HG03442 (cell line): ENCODE measurements at regions not wholly inside any gene's neighbourhood (a gene's known extent, or its start where the extent isn't known, plus 50 kb on each side); places are given as distances from the start of the nearest gene placed in this dataset.
"Not testable (repeated sequence)": the region's sequence is repeated elsewhere in the genome, so short reads cannot be mapped to it uniquely, and the experiment has no call there.

ENCODE experiments used
- ATAC-seq: cut with Tn5 transposase; IDR thresholded peaks from one replicate; pipeline ENCODE4 v1.9.1; 2021; ENCODE audit warnings: mild to moderate bottlenecking, moderate library complexity; ENCODE audit not compliant: unreplicated experiment

GRCh38 chr14:46444666-46445065 lies 206.9 kb downstream of the RPL10L start:
- no peak for ATAC-seq

DNA sequence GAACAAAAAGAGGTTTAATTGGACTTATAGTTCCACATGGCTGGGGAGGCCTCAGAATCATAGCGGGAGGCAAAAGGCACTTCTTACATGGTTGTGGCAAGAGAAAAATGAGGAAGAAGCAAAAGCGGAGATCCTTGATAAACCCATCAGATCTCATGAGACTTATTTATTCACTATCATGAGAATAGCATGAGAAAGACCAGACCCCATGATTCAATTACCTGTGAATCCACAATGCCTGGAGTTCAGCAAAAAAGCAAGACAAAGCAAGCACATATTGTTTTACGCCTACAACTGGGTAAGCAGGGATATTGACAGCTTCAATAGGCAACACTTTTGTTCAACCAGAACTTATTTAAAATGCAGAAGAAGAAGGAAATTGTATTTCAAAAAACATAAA lies 218.2 kb downstream of the RPL10L start:
- no peak for ATAC-seq

- ATAC-seq, result no peak
Measured at GRCh38 chr14:46432516-46432915, 219.1 kb downstream of the RPL10L start.

- ATAC-seq, result no peak
Measured at GRCh38 chr14:46417066-46417465, 234.5 kb downstream of the RPL10L start.

DNA sequence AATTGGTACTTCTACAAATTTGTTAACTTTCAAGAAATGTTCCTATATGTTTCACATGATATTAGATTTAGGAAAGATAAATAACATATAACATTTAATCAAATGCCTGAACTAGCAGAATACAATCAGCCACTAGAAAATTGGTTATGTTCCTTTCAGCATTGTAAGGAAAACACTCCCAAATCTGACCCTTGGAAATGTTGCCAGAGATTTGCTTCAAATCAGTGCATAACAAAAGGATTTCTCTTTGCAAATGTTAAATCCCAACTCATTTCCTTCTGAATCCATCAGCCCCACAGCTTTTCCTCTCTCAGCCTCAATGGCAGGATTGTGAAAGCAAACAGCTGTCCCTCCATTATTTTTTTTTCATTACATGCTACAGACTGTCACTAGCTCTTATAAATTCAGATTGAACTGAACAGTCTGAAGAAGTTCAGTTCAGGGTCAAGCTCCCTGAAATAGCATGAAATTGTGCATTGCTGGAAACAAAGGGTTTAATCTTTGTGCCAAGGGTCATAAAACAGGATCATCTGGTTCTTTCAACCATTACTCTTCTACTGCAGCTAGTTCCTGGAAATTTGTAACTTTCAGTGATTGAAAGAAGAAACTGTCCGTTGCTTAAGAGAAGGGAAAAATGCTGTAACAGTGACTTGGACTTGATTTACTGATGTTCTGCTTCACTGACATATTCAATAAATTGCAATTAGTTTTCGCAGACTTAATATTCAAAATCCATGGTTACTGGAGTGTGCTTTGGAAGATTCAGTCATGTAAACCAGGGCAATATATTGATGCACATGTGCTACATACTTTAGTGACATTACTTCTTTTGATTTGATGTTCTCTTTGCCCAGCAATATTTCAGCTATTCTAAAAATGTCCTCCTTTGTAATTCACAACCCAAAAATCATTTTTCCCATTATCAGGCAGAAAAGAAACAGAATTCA lies 246.4 kb downstream of the RPL10L start:
- no peak for ATAC-seq

DNA sequence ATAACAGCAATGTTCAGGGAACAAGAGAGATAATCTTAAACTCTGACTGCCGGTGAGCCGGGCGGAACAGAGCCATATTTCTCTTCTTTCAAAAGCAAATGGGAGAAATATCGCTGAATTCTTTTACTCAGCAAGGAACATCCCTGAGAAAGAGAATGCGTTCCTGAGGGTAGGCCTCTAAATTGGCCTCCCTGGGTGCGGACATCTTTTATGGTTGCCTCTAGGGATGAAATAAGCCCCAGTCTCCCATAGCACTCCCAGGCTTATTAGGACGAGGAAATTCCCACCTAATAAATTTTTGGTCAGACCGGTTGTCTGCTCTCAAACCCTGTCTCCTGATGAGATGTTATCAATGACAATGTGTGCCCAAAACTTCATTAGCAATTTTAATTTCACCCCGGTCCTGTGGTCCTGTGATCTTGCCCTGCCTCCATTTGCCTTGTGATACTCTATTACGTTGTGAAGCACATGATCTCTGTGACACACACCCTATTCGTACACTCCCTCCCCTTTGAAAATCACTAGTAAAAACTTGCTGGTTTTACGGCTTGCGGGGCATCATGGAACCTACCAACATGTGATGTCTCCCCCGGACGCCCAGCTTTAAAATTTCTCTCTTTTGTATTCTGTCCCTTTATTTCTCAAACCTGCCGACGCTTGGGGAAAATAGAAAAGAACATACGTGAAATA lies 249.4 kb downstream of the RPL10L start:
- ATAC-seq, result not testable (repeated sequence)

DNA sequence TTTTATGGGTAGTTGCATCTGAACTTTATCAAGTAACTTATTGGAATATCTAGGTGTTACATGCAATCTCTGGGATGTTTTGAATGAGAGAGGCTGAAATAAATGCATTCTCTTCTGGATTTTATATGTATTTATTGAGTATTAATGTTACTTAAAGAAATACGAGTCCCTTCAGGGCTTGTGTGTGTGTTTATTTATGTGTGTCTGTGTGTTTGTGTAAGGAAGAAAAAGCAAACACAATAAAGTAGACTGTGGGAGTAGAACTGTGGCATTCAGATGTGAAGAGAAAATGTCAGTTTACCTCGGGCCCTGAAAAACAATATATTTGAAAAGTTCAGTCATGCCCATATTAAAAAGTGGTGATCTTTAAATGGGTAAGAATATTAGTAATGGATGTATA lies 250.5 kb downstream of the RPL10L start:
- no peak for ATAC-seq

DNA sequence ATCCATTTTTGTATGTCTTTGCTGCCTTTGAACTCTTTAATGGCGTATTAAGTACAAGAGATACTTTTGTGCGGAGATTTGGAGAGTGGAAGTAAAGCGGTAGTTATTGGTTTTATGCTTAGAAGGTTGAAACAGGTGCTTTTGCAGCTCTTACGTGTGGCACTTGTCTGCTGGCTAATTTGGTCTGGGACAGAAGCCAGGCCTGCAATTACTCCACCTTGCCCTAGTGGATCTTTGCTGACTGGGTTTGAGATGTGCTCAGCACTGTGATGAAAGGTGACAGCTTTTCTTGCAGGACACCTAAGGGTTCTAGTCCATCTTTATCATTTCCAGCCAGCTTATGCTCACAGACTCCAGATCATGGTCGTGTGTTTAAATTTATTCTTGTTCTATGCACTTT lies 252.5 kb downstream of the RPL10L start:
- no peak for ATAC-seq

GRCh38 chr14:46384611-46385010 lies 267.0 kb downstream of the RPL10L start:
- ATAC-seq, result no peak

- no peak for ATAC-seq
Measured at GRCh38 chr14:46381674-46382073, 269.9 kb downstream of the RPL10L start.

DNA sequence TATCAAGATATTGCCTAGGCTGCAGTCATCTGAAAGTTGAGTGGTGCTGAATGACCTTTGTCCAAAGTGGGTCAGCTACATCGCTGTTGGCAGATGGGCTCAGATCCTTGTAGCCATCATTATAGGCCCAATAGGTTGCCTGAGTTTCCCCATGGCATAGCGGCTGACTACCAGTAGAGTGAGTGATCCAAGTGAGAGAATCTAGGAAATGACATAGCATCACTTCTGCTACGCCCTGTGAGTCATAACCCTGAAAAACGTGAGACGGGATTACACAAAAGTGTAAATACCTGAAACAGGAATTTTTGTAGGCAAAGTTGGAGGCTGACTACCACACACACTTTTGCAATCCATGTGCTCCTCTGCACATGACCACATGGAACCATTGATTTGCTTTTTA lies 273.3 kb downstream of the RPL10L start:
- no peak for ATAC-seq

- ATAC-seq, result no peak
Measured at GRCh38 chr14:46377305-46377704, 274.3 kb downstream of the RPL10L start.

DNA sequence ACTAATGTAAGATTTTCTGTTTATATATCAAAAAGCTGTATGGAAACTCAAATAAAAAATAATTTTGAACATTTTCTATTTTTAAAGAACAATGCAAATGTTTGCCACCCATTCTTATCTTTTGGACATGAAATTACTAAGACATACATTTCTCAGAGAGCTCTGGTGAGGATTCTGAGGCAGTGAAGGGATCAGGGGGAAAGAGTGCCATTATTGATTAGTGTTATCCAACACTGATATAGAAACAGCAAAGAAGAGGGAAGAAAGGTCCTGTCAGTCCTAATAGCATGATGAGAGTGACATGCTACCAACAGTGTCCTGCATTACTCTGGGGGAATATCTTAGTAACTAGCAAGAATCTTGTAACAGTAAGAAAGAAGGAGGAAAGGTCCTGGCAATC lies 282.2 kb downstream of the RPL10L start:
- ATAC-seq, result no peak

DNA sequence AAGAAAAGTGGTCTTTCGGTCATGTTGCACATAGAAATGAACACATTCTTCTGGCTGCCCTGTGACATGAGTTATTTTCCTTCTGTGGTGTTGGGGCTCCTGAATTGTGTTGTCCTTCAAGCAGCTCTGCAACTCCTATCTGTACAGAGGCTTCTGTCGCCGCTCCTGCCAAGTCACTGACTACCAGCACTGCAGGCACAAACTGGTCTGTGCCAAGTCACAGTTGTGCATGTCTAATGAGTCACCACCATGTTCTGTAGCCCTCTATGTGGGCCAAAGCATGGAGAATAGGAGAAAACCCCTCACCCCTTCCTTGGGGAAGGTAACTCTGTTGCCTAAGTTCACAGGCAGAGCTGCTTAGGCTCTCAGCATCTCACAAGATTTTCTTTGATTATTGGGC lies 283.3 kb downstream of the RPL10L start:
- no peak for ATAC-seq

- no peak for ATAC-seq
Measured at GRCh38 chr14:46352844-46353243, 298.7 kb downstream of the RPL10L start.

DNA sequence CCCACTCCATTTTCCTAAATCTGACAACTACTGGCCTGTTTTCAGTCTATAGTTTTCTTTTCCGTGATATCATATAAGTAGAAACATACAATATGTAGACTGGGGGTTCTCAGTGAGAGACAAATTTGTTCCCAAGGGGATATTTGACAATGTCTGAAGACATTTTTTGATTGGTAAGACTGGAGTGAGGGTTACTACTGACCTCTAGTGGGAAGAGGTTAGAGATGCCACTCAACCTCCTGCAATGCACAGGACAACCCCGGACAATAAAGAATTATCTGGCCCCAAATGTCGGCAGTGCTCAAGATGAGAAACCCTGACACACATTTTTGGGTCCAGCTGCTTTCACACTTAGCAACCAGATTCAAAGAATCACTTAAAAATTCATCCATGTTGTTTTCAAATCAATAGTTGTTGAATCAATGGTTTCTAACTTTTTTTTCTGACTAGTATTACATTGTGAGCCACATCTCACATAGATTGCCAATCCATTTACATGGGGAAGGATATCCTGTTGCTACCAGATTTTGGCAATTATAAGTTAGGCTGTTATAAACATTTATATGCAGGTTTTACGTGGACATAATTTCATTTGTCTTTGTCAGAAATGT lies 307.1 kb downstream of the RPL10L start:
- ATAC-seq, result peak; percentile 96

DNA sequence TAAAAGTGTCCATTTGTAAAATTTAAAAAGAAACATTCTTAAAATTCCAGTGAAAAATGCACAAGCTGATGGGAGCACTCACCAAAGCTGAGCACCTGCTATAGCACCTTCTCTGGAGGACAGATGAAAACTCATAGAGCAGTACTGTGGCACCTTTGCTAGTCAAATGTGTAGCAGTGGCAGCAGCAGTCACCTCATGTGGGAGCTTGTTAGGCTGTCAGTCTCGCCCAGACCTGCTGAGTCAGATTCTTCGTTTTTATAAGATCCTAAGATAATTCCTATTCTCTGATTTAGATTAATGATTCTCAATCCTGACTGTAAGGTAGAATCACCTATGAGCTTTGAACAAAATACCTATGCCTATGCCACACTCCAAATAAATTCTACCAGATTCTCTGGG lies 325.8 kb downstream of the RPL10L start:
- no peak for ATAC-seq

DNA sequence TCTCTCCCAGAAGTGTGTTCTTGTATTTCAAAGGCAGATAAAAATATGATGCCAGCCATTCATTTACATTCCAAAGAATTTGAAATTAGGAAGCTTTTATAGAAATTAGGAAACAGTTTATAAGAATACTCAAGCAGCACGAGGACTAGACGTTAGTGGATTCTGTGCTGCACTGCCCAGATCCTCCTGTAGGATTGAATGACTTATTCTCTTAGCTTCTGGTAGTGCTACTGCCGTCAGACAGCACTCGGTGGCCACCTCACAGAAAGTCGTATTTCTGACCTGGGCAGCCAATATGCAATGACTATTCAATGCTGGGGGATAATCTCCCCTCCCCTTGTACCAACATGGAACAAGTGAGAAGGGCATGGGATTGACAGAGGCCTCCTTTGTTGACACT lies 326.4 kb downstream of the RPL10L start:
- no peak for ATAC-seq

DNA sequence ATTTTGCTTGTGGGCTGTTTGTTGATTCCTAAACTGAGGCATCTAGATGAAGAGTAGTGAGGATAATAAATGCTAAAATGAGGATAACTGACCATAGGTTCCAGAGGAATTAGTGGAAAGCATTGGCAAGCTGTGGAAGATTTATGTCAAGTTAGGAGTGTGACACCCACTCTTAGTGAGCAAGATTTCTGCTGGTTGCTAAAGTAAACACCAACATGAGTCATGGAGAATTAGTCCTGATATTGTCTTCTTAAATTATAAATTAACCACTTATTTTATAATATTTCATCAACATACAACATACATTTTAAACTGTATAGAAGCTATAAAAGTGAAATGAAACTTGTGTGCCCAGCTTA lies 328.2 kb downstream of the RPL10L start:
- ATAC-seq, result no peak

- ATAC-seq, result no peak
Measured at GRCh38 chr14:46322730-46323403, 328.7 kb downstream of the RPL10L start.

- no peak for ATAC-seq
Measured at GRCh38 chr14:46322076-46322475, 329.5 kb downstream of the RPL10L start.
